CD4-positive, alpha-beta T cell treated with Interleukin-10 for 1 hour (primary cell): ENCODE measurements at regions not wholly inside any gene's neighbourhood (a gene's known extent, or its start where the extent isn't known, plus 50 kb on each side); places are given as distances from the start of the nearest gene placed in this dataset.
"Not testable (repeated sequence)": the region's sequence is repeated elsewhere in the genome, so short reads cannot be mapped to it uniquely, and the experiment has no call there.

Experiments
- DNase-seq: peaks from one replicate; pipeline ENCODE4 v3.0.0-alpha.2; 2020

- DNase-seq, result no peak
Observed at GRCh38 chr6:170040115-170040500, 250.8 kb downstream of the DLL1 start.

GRCh38 chr6:170039156-170040114, 251.4 kb downstream of the DLL1 start:
- DNase-seq, result no peak

GRCh38 chr6:170038708-170039107, 252.2 kb downstream of the DLL1 start:
- DNase-seq, result no peak

- no peak for DNase-seq
Observed at GRCh38 chr6:170038251-170038650, 252.6 kb downstream of the DLL1 start.

- DNase-seq, result no peak
Observed at GRCh38 chr6:170037541-170038250, 253.2 kb downstream of the DLL1 start.

- DNase-seq, result no peak
Observed at GRCh38 chr6:170036916-170037315, 254.0 kb downstream of the DLL1 start.

GRCh38 chr6:170036367-170036766, 254.5 kb downstream of the DLL1 start:
- not testable (repeated sequence) for DNase-seq

GRCh38 chr6:170035901-170036304, 255.0 kb downstream of the DLL1 start:
- DNase-seq, result no peak

- DNase-seq, result no peak
Observed at GRCh38 chr6:170035044-170035443, 255.8 kb downstream of the DLL1 start.

GRCh38 chr6:170034294-170034693, 256.6 kb downstream of the DLL1 start:
- no peak for DNase-seq

- no peak for DNase-seq
Observed at GRCh38 chr6:170033666-170034065, 257.2 kb downstream of the DLL1 start.

GRCh38 chr6:170032706-170033309, 258.1 kb downstream of the DLL1 start:
- DNase-seq, result no peak

GRCh38 chr6:170032197-170032596, 258.7 kb downstream of the DLL1 start:
- DNase-seq, result no peak

- no peak for DNase-seq
Observed at GRCh38 chr6:170031684-170032121, 259.2 kb downstream of the DLL1 start.

- no peak for DNase-seq
Observed at GRCh38 chr6:170030821-170031471, 259.9 kb downstream of the DLL1 start.

- no peak for DNase-seq
Observed at GRCh38 chr6:170030284-170030815, 260.5 kb downstream of the DLL1 start.

GRCh38 chr6:170029416-170030283, 261.2 kb downstream of the DLL1 start:
- no peak for DNase-seq

GRCh38 chr6:170028629-170029345, 262.1 kb downstream of the DLL1 start:
- no peak for DNase-seq

GRCh38 chr6:170027647-170028043, 263.2 kb downstream of the DLL1 start:
- DNase-seq, result no peak

- DNase-seq, result no peak
Observed at GRCh38 chr6:170026751-170027646, 263.9 kb downstream of the DLL1 start.
